ENCODE measurements at regions not wholly inside any gene's neighbourhood (a gene's known extent, or its start where the extent isn't known, plus 50 kb on each side); places are given as distances from the start of the nearest gene placed in this dataset.

- Histone ChIP-seq H3K27ac (ENCODE audit: extremely low read depth, low read depth, low read length) (no peak overlapping the region), H3K9ac (ENCODE audit: insufficient read depth in 1 of 2, low read depth in 2 of 2, low read length in 2 of 2) (no peak overlapping the region), H3K9me1 (ENCODE audit: control insufficient read depth, insufficient read depth, low read length) (no peaks in the 10 kb centered on the region), H3K36me3 (ENCODE audit: control insufficient read depth, insufficient read depth, low read length) (no peaks in the 10 kb centered on the region), H3K27me3 (ENCODE audit: control insufficient read depth in 2 of 2, insufficient read depth in 2 of 2, low read length in 2 of 2) (no peaks in the 10 kb centered on the region), H3K4me2 (ENCODE audit: insufficient read depth, low read length) (no peak overlapping the region), H2AFZ (ENCODE audit: low read depth, low read length) (no peak overlapping the region), H3K4me1 (replicated peaks in 1 of 2; ENCODE audit: control insufficient read depth in 2 of 2, insufficient read depth in 2 of 2, low read length in 2 of 2) (no peaks in the 10 kb centered on the region), H3K4me3 (no peak overlapping the region), H4K20me1 (replicated peaks; ENCODE audit: control insufficient read depth, insufficient read depth, low read length) (no peaks in the 10 kb centered on the region), H3K79me2 (ENCODE audit: control insufficient read depth, insufficient read depth, low read length) (no peaks in the 10 kb centered on the region), H3K9me3 (replicated peaks; ENCODE audit: control insufficient read depth, insufficient read depth, low read depth, low read length) (peaks cover 3% of the 10 kb centered on the region; the same call in 1 of the 2 replicates)
- POLR2A ChIA-PET = no interaction called here
- CTCF ChIA-PET (ENCODE audit: low intra/inter-chr PET ratio) = no interaction called here
- BruUV-seq (replicated peaks) = no TSS peak
- intact Hi-C loops (cut with micrococcal nuclease) (no loop called here), in situ Hi-C loops (cut with MboI) (no loop called here)
- WGBS (ENCODE audit: insufficient coverage, low coverage, missing lambda C conversion rate) = 0% methylated on average over 1 of the region's 1 CpG
- FAIRE-seq (no peak), ATAC-seq (no peak), DNase-seq (ENCODE audit: extremely low read depth in 1 of 4, low spot score in 3 of 4) (no peak)
- TF ChIP-seq ASH1L (IDR thresholded peaks at IDR 0.05; ENCODE audit: borderline replicate concordance, low read depth, partially characterized antibody) = no peak
- TF ChIP-seq PRPF4 (IDR thresholded peaks at IDR 0.05; ENCODE audit: insufficient read depth, low read depth, low read length, poor library complexity, severe bottlenecking) = no peak
- TF ChIP-seq CHD4 (IDR thresholded peaks at IDR 0.05; ENCODE audit: insufficient read depth, insufficient replicate concordance, low read depth, low read length, poor library complexity, severe bottlenecking) = no peak
- no peak for TF ChIP-seq ZFP30 (CRISPR knock-in tag; IDR thresholded peaks at IDR 0.05; ENCODE audit: borderline replicate concordance)
- no peak for TF ChIP-seq EHMT2 (IDR thresholded peaks at IDR 0.05)
Observed at GRCh38 chr2:18649502-18650135, 60.2 kb upstream of the NT5C1B start.

- WGBS (ENCODE audit: insufficient coverage, low coverage, missing lambda C conversion rate) = 0% methylated on average over 3 of the region's 3 CpGs
- ChIA-PET POLR2A (no interaction called here), CTCF (ENCODE audit: low intra/inter-chr PET ratio) (no interaction called here)
- Histone ChIP-seq H3K79me2 (ENCODE audit: control insufficient read depth, insufficient read depth, low read length) (no peaks in the 10 kb centered on the region), H3K9me1 (ENCODE audit: control insufficient read depth, insufficient read depth, low read length) (no peaks in the 10 kb centered on the region), H3K9me3 (replicated peaks; ENCODE audit: control insufficient read depth, insufficient read depth, low read depth, low read length) (peaks cover 3% of the 10 kb centered on the region; the same call in 1 of the 2 replicates), H3K27me3 (ENCODE audit: control insufficient read depth in 2 of 2, insufficient read depth in 2 of 2, low read length in 2 of 2) (no peaks in the 10 kb centered on the region), H3K36me3 (ENCODE audit: control insufficient read depth, insufficient read depth, low read length) (no peaks in the 10 kb centered on the region), H2AFZ (ENCODE audit: low read depth, low read length) (no peak overlapping the region), H3K9ac (ENCODE audit: insufficient read depth in 1 of 2, low read depth in 2 of 2, low read length in 2 of 2) (no peak overlapping the region), H3K4me2 (ENCODE audit: insufficient read depth, low read length) (no peak overlapping the region), H3K4me1 (replicated peaks in 1 of 2; ENCODE audit: control insufficient read depth in 2 of 2, insufficient read depth in 2 of 2, low read length in 2 of 2) (no peaks in the 10 kb centered on the region), H4K20me1 (replicated peaks; ENCODE audit: control insufficient read depth, insufficient read depth, low read length) (no peaks in the 10 kb centered on the region), H3K4me3 (no peak overlapping the region), H3K27ac (ENCODE audit: extremely low read depth, low read depth, low read length) (no peak overlapping the region)
- DNase-seq (ENCODE audit: extremely low read depth in 1 of 4, low spot score in 3 of 4) = no peak
- no TSS peak for BruUV-seq (replicated peaks)
- intact Hi-C loops (cut with micrococcal nuclease) = no loop called here
- in situ Hi-C loops (cut with MboI) = no loop called here
- FAIRE-seq = no peak
- no peak for TF ChIP-seq ARNT (IDR thresholded peaks at IDR 0.05)
- no peak for ATAC-seq
Observed at GRCh38 chr2:18648161-18648560, 58.8 kb upstream of the NT5C1B start.
